8988T (cell line): ENCODE measurements at regions not wholly inside any gene's neighbourhood (a gene's known extent, or its start where the extent isn't known, plus 50 kb on each side); places are given as distances from the start of the nearest gene placed in this dataset.
"Not testable (repeated sequence)": the region's sequence is repeated elsewhere in the genome, so short reads cannot be mapped to it uniquely, and the experiment has no call there.

Experiments
- DNase-seq: peaks from one replicate; pipeline ENCODE4 v3.0.0; 2011

- no peak for DNase-seq
Observed at GRCh38 chr10:53422223-53422888, 649.8 kb upstream of the MBL2 start.

GRCh38 chr10:53412651-53413050, 640.1 kb upstream of the MBL2 start:
- DNase-seq = no peak

DNA sequence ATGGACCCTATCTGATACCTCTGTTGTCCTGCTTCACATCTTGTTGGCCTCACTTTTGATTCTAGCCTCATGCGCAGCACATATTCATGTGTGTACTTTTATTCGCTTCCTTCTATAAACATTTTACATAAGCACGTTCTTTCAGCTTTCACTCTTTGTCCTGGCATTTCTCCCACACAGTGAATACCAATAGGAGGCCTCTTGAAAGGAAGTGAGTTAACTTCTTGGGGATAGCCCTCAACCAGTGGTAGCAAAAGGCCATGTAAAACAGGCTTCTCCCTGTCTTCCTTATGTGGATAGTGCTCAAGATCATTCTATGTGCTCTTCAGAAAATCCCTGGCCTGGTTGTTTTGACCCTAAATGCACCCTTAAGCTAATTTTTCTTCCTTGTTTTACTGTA, 633.9 kb upstream of the MBL2 start:
- no peak for DNase-seq

GRCh38 chr10:53403688-53404087, 631.1 kb upstream of the MBL2 start:
- no peak for DNase-seq

DNA sequence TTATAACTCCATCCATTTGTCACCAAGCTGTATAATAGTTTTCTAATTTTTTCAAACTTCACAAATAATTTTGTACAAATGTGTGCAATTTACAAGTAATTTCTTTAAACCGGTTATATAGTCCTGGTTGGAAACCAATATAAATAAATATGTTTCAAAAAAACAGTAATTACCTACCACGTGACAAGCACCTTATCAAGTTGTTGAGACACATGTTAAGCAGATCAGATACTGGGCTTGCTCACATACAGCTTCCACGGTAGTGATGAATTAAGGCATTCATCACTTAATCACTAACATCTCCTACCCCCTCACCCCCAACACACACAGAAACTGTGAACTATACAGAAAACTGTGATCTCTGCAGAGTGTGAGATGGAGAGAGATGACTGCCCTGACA, 630.0 kb upstream of the MBL2 start:
- DNase-seq = no peak

DNA sequence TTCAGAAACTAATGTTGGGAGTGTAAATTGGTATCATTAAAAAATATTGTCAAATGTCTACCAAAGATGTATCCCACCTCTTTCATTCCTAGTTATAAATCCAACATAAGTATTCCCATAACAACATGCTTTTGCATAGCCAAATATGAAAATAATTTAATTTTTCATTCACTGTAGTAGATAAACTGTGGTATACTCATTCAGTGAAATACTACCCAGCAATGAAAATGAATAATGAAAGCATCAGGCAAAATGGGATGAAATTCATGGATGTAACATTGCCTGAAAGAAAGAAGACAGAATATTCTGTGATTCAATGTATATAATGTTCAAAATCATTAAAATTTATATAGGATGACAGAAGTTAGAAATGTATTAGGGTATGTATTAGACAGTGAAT, 629.0 kb upstream of the MBL2 start:
- no peak for DNase-seq

- no peak for DNase-seq
Observed at GRCh38 chr10:53396876-53397275, 624.3 kb upstream of the MBL2 start.

- no peak for DNase-seq
Observed at GRCh38 chr10:53395449-53395848, 622.9 kb upstream of the MBL2 start.

DNA sequence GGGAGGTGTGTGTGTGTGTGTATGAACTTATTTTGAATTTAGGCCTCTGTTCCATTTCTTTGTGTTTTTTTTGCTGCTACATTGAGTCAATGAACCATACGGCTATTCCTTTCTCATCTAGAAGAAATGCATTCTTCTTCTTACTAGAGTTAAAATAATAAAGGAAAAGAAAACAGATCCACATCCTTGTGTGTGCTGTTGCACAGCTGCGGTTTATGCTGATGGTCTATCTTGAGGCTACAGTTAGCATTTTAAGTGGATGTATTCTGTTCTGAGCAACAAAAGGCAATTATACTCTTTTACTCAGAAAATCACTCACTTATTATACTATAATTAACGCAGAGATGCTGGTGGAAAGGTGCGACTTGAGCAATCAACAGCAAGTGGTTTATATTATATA, 615.0 kb upstream of the MBL2 start:
- no peak for DNase-seq

DNA sequence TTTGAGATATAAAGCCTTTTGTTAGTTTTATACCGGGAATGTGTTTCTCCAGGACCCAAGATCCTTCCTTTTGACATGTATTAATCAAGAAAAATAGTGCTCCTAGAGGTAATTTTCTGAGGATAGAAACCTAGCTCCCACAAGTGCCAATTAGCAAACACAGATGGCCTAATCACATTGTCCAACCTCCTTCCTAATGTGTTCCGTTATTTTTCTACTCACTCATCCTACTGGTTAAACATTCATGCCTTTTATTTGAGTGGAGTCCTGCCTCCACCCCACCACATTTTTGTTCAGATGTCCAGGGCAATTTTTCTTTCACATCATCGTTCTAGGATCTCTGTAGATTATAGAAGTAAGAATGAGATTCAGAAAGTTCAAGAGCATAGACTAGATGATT, 610.0 kb upstream of the MBL2 start:
- DNase-seq = no peak

GRCh38 chr10:53379956-53380355, 607.4 kb upstream of the MBL2 start:
- no peak for DNase-seq

DNA sequence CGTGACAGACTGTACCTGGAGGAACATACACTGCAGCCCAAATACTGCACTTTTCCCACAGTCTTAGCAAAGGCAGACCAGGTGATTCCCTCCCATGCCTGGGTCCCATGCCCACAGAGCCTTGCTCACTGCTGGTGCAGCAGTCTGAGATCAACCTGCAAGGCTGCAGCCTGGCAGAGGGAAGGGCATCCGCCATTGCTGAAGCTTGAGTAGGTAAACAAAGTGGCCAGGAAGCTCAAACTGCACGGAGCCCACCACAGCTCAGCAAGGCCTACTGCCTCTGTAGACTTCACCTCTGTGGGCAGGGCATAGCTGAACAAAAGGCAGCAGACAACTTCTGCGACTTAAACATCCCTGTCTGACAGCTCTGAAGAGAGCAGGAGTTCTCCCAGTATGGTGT, 597.8 kb upstream of the MBL2 start:
- DNase-seq = no peak

DNA sequence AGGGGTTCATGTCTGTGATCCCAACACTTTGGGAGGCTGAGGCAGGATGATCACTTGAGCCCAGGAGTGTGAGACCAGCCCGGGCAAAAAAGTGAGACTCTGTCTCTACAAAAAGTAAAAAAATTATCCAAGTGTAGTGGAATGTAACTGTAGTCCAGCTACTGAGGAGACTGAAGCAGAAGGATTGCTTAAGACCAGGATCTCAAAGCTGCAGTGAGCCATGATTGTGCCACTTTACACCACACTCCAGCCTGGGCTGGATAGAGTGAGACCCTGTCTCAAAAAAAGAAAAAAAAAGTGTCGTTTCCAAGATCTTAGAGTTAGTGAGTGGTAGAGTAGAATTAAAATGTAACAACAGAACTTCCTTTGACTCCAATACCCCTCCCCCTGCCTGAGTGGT, 589.4 kb upstream of the MBL2 start:
- no peak for DNase-seq

GRCh38 chr10:53361281-53361680, 588.7 kb upstream of the MBL2 start:
- no peak for DNase-seq

- DNase-seq = not testable (repeated sequence)
Observed at GRCh38 chr10:53358978-53359377, 586.4 kb upstream of the MBL2 start.

GRCh38 chr10:53358536-53358935, 586.0 kb upstream of the MBL2 start:
- no peak for DNase-seq

DNA sequence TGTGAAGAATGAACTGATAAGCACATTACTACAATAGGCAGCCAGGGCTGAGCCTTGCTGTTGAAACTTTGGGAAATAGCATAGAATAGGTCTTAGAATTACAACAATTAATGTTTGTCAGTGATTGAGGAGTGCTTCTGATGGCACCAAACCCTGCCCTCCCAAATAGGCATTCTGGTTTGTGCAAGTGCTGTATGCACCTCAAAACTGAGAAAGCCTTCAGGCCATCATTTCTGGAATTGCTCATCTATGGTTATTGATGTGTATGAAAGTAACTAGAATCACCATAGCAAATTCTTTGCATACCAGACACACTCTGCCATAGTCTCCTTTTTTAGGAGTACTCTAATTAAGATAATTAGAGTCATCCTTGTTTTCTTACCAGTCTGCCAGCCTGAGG, 585.0 kb upstream of the MBL2 start:
- DNase-seq = no peak

- DNase-seq = no peak
Observed at GRCh38 chr10:53356616-53357349, 584.2 kb upstream of the MBL2 start.

DNA sequence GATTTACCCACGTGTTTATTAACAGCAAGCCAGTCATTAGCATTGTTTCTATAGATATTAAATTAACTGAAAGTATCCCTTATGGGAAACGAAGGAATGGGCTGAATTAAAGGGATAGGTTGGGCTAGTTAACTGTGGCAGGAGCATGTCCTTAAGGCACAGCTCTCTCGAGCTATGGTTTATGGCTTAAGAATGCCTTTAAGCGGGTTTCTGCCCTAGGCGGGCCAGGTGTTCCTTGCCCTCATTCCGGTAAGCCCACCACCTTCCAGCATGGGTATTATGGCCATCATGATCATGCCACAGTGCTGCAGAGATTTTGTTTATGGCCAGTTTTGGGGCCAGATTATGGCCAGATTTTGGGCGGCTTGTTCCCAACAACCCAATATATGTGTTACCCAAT, 569.9 kb upstream of the MBL2 start:
- not testable (repeated sequence) for DNase-seq

DNA sequence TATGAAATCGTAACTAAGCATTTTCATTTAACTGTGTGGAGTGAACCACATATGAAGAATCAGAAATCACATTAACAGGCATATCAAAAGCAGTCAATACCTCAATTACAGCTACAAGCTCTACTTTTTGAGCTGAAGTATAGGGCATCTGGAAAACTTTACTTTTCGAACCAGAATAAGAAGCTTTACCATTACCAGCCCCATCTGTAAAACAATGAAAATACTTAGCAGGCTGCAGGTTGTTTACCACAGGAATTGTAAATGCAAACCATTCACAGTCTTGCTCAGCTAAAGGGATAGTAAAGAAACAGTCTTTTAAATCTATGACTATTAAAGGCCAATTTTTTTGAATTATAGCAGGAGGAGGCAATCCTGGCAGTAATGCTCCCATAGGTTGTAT, 565.6 kb upstream of the MBL2 start:
- not testable (repeated sequence) for DNase-seq

DNA sequence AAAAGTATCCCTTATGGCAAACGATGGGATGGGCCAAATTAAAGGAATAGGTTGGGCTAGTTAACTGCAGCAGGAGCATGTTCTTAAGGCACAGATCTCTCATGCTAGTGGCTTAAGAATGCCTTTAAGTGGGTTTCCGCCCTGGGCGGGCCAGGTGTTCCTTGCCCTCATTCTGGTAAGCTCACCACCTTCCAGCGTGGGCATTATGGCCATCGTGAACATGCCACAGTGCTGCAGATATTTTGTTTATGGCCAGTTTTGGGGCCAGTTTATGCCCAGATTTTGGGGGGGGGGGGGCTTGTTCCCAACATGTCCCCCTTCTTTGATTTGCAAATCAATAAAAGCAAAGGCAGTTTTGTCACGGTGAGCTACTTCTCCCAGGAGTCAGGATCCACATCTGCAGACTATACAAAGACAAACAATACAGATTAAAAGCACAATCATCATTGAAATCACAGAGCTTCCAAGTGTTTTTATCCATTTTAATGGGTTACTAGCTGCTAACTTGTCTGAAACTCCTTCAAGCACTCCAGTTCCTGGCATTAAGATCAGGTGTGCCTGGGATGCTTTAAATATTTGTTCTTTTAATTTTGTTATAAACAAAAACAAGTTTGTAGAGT, 563.3 kb upstream of the MBL2 start:
- not testable (repeated sequence) for DNase-seq

- DNase-seq = no peak
Observed at GRCh38 chr10:53331460-53331859, 558.9 kb upstream of the MBL2 start.

DNA sequence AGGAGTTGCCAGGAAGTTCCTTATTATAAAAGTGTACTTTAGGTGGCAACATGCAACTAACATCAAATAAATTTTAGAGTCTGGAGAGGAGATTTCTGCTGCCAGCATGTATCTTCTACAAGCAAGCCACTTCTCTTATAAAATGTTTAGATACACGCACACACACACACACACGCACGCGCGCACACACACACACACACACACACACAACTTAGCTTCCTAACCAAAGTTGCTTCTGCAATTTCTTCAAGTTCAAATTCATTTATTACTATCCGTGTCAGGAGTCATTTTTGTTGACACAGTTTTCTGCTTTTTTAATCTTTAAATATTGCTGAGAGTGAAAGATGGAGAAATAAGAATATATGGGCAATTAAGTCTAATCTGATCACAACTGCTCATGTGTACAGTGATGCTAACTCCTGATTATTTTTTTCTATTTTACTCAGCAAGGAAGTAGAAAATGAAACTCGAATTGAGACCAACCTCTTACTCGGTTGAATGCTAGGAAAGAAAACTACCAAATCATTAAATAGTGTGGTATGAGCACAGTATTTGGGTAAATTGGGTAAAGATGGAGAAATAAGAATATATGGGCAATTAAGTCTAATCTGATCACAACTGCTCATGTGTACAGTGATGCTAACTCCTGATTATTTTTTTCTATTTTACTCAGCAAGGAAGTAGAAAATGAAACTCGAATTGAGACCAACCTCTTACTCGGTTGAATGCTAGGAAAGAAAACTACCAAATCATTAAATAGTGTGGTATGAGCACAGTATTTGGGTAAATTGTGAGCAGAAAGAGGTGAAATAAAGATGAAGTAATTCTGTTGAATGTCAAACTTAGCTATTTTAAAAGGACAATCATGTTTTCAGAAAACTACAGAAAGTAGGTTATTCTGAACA, 554.1 kb upstream of the MBL2 start:
- DNase-seq = not testable (repeated sequence)
